Trophoblast cell (in vitro differentiated cells and primary cell): ENCODE measurements at regions not wholly inside any gene's neighbourhood (a gene's known extent, or its start where the extent isn't known, plus 50 kb on each side); places are given as distances from the start of the nearest gene placed in this dataset.

ENCODE experiments used
- DNase-seq, 2 donors: peaks; one replicate each; pipeline ENCODE4 v3.0.0-alpha.2; 2016
- H2AFZ ChIP-seq: 2 replicates; pipeline ENCODE4 v1.6.1; 2013; ENCODE audit warnings: low read length, moderate library complexity, mild to moderate bottlenecking; ENCODE audit not compliant: insufficient read depth, poor library complexity
- H2AK5ac ChIP-seq: 2 replicates; pipeline ENCODE4 v1.6.1; 2013; ENCODE audit warnings: mild to moderate bottlenecking, low read length
- H2BK120ac ChIP-seq: 2 replicates; pipeline ENCODE4 v1.6.1; 2013; ENCODE audit warnings: low read length, mild to moderate bottlenecking, moderate library complexity; ENCODE audit not compliant: insufficient read depth, poor library complexity
- H2BK12ac ChIP-seq: 2 replicates; pipeline ENCODE4 v1.6.1; 2013; ENCODE audit warnings: mild to moderate bottlenecking, low read length, moderate library complexity
- H2BK5ac ChIP-seq: 2 replicates; pipeline ENCODE4 v1.6.1; 2013; ENCODE audit warnings: low read length, low read depth, moderate library complexity, mild to moderate bottlenecking; ENCODE audit not compliant: poor library complexity
- H3K14ac ChIP-seq: 2 replicates; pipeline ENCODE4 v1.6.1; 2013; ENCODE audit warnings: mild to moderate bottlenecking, low read length
- H3K18ac ChIP-seq: 2 replicates; pipeline ENCODE4 v1.6.1; 2013; ENCODE audit warnings: mild to moderate bottlenecking, low read length
- H3K23ac ChIP-seq: 2 replicates; pipeline ENCODE4 v1.6.1; 2013; ENCODE audit warnings: low read length
- H3K27ac ChIP-seq: 2 replicates; pipeline ENCODE4 v1.5.1; 2013; ENCODE audit warnings: low read depth, mild to moderate bottlenecking, inconsistent platforms, low read length, moderate library complexity
- H3K27me3 ChIP-seq: 2 replicates; pipeline ENCODE4 v1.6.1; 2013; ENCODE audit warnings: inconsistent platforms, mild to moderate bottlenecking, low read length, moderate library complexity; ENCODE audit not compliant: insufficient read depth
- H3K36me3 ChIP-seq, 2 experiments: 1 replicate in 1 of 2; 2 replicates in 1 of 2; pipeline ENCODE4 v1.6.1; 2013; ENCODE audit warnings: low read length in 2 of 2, mild to moderate bottlenecking in 2 of 2, moderate library complexity in 1 of 2; ENCODE audit not compliant: insufficient read depth in 2 of 2, control insufficient read depth in 1 of 2
- H3K4ac ChIP-seq: 2 replicates; pipeline ENCODE4 v1.6.1; 2013; ENCODE audit warnings: low read depth, mild to moderate bottlenecking, low read length, moderate library complexity
- H3K4me1 ChIP-seq, 2 experiments: 1 replicate in 1 of 2; 2 replicates in 1 of 2; pipeline ENCODE4 v1.6.1; 2013; ENCODE audit warnings: low read length in 2 of 2, mild to moderate bottlenecking in 2 of 2, moderate library complexity in 1 of 2; ENCODE audit not compliant: insufficient read depth in 2 of 2, control insufficient read depth in 1 of 2
- H3K4me2 ChIP-seq: 2 replicates; pipeline ENCODE4 v1.6.1; 2013; ENCODE audit warnings: inconsistent platforms, mild to moderate bottlenecking, low read length, moderate library complexity
- H3K4me3 ChIP-seq: 2 replicates; pipeline ENCODE4 v1.5.1; 2013; ENCODE audit warnings: mild to moderate bottlenecking, low read depth, low read length, inconsistent platforms
- H3K79me1 ChIP-seq: one replicate; pipeline ENCODE4 v1.6.1; 2013; ENCODE audit warnings: low read length
- H3K79me2 ChIP-seq: 2 replicates; pipeline ENCODE4 v1.6.1; 2013; ENCODE audit warnings: low read length, mild to moderate bottlenecking; ENCODE audit not compliant: control insufficient read depth, insufficient read depth, poor library complexity
- H3K9ac ChIP-seq: 2 replicates; pipeline ENCODE4 v1.6.1; 2013; ENCODE audit warnings: mild to moderate bottlenecking, low read length
- H3K9me3 ChIP-seq: 2 replicates; pipeline ENCODE4 v1.6.1; 2013; ENCODE audit warnings: low read depth, mild to moderate bottlenecking, control low read depth, inconsistent platforms, low read length; ENCODE audit not compliant: insufficient read depth
- H4K12ac ChIP-seq: 2 replicates; pipeline ENCODE4 v1.6.1; 2013; ENCODE audit warnings: low read depth, mild to moderate bottlenecking, low read length, moderate library complexity
- H4K8ac ChIP-seq: 2 replicates; pipeline ENCODE4 v1.6.1; 2013; ENCODE audit warnings: low read depth, mild to moderate bottlenecking, low read length, moderate library complexity
- H4K91ac ChIP-seq: one replicate; pipeline ENCODE4 v1.6.1; 2013; ENCODE audit warnings: low read depth, mild to moderate bottlenecking, low read length, moderate library complexity
- WGBS: extraction: QIAGEN DNeasy Blood & Tissue Kit; methylation state at CpG from one replicate; pipeline ENCODE4 v1.1.7; 2013; ENCODE audit warnings: missing lambda C conversion rate; ENCODE audit not compliant: insufficient read length, insufficient coverage; ENCODE audit errors: extremely low coverage; 5-methylcytosine and 5-hydroxymethylcytosine counted together

- Histone ChIP-seq H2BK5ac (no peak overlapping the region), H2BK12ac (no peak overlapping the region), H3K9ac (no peak overlapping the region), H2AFZ (no peak overlapping the region), H3K4ac (no peak overlapping the region), H3K27me3 (no peaks in the 10 kb centered on the region), H3K9me3 (no peaks in the 10 kb centered on the region), H3K23ac (no peak overlapping the region), H4K12ac (no peak overlapping the region), H3K4me2 (no peak overlapping the region), H3K4me3 (no peak overlapping the region), H3K14ac (no peak overlapping the region), H4K91ac (no peak overlapping the region), H4K8ac (no peak overlapping the region), H3K27ac (no peak overlapping the region), H3K79me2 (no peaks in the 10 kb centered on the region), H3K18ac (no peak overlapping the region), H3K4me1 (no peaks in the 10 kb centered on the region), H2BK120ac (no peak overlapping the region), H3K79me1 (no peaks in the 10 kb centered on the region), H2AK5ac (no peak overlapping the region), H3K36me3 (no peaks in the 10 kb centered on the region)
- DNase-seq, result no peak
- WGBS, result no CpG with 5 or more reads among the region's 7 CpGs
Measured at GRCh38 chr4:186351668-186352194, 85.7 kb downstream of the F11 start.

GRCh38 chr4:186348433-186348832 is 82.4 kb downstream of the F11 start:
- H2BK120ac ChIP-seq, result no peak overlapping the region
- WGBS, result no CpG with 5 or more reads among the region's 10 CpGs
- no peaks in the 10 kb centered on the region for H3K27me3 ChIP-seq
- H2BK5ac ChIP-seq, result no peak overlapping the region
- no peaks in the 10 kb centered on the region for H3K79me2 ChIP-seq
- H2AK5ac ChIP-seq, result no peak overlapping the region
- H4K12ac ChIP-seq, result no peak overlapping the region
- no peak overlapping the region for H2BK12ac ChIP-seq
- no peaks in the 10 kb centered on the region for H3K36me3 ChIP-seq
- no peak overlapping the region for H3K4me3 ChIP-seq
- no peak overlapping the region for H4K8ac ChIP-seq
- DNase-seq, result no peak
- no peak overlapping the region for H3K18ac ChIP-seq
- no peaks in the 10 kb centered on the region for H3K79me1 ChIP-seq
- no peaks in the 10 kb centered on the region for H3K9me3 ChIP-seq
- H3K14ac ChIP-seq, result no peak overlapping the region
- no peak overlapping the region for H3K4ac ChIP-seq
- H3K27ac ChIP-seq, result no peak overlapping the region
- H3K9ac ChIP-seq, result no peak overlapping the region
- H3K23ac ChIP-seq, result no peak overlapping the region
- no peak overlapping the region for H4K91ac ChIP-seq
- H3K4me1 ChIP-seq, result no peaks in the 10 kb centered on the region
- H3K4me2 ChIP-seq, result no peak overlapping the region
- H2AFZ ChIP-seq, result no peak overlapping the region

- no peak overlapping the region for H2AK5ac ChIP-seq
- H3K23ac ChIP-seq, result no peak overlapping the region
- no peak overlapping the region for H2BK120ac ChIP-seq
- H3K79me1 ChIP-seq, result no peaks in the 10 kb centered on the region
- H3K9ac ChIP-seq, result no peak overlapping the region
- no peak overlapping the region for H4K12ac ChIP-seq
- no peak overlapping the region for H3K27ac ChIP-seq
- H3K14ac ChIP-seq, result no peak overlapping the region
- no peaks in the 10 kb centered on the region for H3K4me1 ChIP-seq
- no peak for DNase-seq
- H4K8ac ChIP-seq, result no peak overlapping the region
- H3K18ac ChIP-seq, result no peak overlapping the region
- H2AFZ ChIP-seq, result no peak overlapping the region
- no peaks in the 10 kb centered on the region for H3K36me3 ChIP-seq
- no peak overlapping the region for H3K4ac ChIP-seq
- no peak overlapping the region for H3K4me2 ChIP-seq
- H2BK5ac ChIP-seq, result no peak overlapping the region
- H3K9me3 ChIP-seq, result no peaks in the 10 kb centered on the region
- no peaks in the 10 kb centered on the region for H3K79me2 ChIP-seq
- H2BK12ac ChIP-seq, result no peak overlapping the region
- WGBS, result no CpG with 5 or more reads among the region's 12 CpGs
- no peak overlapping the region for H4K91ac ChIP-seq
- H3K4me3 ChIP-seq, result no peak overlapping the region
- H3K27me3 ChIP-seq, result no peaks in the 10 kb centered on the region
Measured at GRCh38 chr4:186347743-186348142, 81.8 kb downstream of the F11 start.

GRCh38 chr4:186345184-186345583 is 79.2 kb downstream of the F11 start:
- Histone ChIP-seq H3K79me1 (no peaks in the 10 kb centered on the region), H3K27me3 (no peaks in the 10 kb centered on the region), H2BK5ac (no peak overlapping the region), H2AK5ac (no peak overlapping the region), H3K4me3 (no peak overlapping the region), H3K36me3 (no peaks in the 10 kb centered on the region), H2BK120ac (no peak overlapping the region), H3K9ac (no peak overlapping the region), H3K4me1 (no peaks in the 10 kb centered on the region), H3K27ac (no peak overlapping the region), H4K12ac (no peak overlapping the region), H2BK12ac (no peak overlapping the region), H3K4me2 (no peak overlapping the region), H3K23ac (no peak overlapping the region), H3K18ac (no peak overlapping the region), H3K14ac (no peak overlapping the region), H3K4ac (no peak overlapping the region), H4K91ac (no peak overlapping the region), H3K9me3 (no peaks in the 10 kb centered on the region), H4K8ac (no peak overlapping the region), H3K79me2 (no peaks in the 10 kb centered on the region), H2AFZ (no peak overlapping the region)
- DNase-seq, result no peak
- WGBS, result no CpG with 5 or more reads among the region's 3 CpGs
